ENCODE measurements at regions not wholly inside any gene's neighbourhood (a gene's known extent, or its start where the extent isn't known, plus 50 kb on each side); places are given as distances from the start of the nearest gene placed in this dataset.
"Not testable (repeated sequence)": the region's sequence is repeated elsewhere in the genome, so short reads cannot be mapped to it uniquely, and the experiment has no call there.

- FAIRE-seq: no peak
Observed at GRCh38 chr14:29982171-29982570, 54.5 kb upstream of the PRKD1 start.

- FAIRE-seq: no peak
Observed at GRCh38 chr14:29982993-29983392, 55.3 kb upstream of the PRKD1 start.

DNA sequence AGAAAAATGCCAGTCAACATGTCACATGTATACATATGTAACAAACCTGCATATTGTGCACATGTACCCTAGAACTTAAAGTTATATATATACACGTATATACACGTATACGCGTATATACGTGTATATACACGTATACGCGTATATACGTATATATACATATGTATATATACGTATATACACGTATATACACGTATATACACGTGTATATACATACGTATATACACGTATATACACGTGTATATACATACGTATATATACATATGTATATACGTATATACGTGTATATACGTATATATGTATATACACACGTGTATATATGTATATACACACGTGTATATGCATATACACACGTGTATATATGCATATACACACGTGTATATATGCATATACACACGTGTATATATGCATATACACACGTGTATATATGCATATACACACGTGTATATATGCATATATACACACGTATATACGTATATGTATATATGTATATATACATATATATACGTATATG is 62.8 kb upstream of the PRKD1 start:
- FAIRE-seq: not testable (repeated sequence)

DNA sequence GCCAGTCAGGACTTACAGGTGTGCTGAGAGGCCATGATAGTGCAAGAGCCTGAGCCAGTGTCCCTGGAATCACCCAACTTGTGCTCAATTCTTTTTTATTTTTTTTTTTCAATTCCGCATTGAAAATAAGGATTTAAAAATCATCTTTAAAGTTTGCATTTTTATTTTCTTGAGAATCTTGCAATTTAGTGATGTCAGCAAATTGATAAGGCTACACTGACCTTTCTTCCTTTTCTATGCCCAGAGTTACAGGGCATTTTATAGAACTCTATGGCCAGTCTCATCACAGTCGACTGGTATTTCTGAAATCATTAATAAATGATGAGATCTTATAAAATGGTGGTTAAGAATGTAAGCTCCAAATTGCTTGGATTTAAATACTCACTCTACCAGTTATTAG is 63.3 kb upstream of the PRKD1 start:
- no peak for FAIRE-seq

GRCh38 chr14:29993143-29993542 is 65.5 kb upstream of the PRKD1 start:
- FAIRE-seq: no peak

DNA sequence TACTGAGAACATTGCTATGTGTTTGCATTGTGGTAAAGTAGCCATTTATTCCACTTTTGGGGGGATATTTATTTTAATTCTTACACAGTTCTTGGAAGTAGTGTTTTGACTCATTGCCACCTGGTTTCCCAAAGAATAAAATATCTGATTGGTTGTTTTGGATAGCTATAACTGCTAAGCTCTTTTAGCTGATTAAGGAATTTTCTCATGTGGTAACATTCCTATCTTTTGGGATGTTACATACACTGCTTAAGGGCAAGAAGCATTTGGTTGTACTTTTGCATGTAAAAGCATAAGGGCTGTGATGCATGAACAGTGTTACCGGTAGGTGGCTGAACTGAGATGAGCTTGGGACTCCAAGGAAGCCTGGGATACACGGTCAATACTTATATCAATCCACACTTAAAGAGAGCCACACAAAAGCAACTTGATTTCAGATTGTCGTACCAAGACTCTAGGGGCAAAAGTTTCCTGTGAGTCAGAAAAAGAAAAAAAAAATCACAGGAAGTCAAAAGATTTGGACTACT is 71.4 kb upstream of the PRKD1 start:
- no peak for FAIRE-seq

GRCh38 chr14:30002859-30003258 is 75.2 kb upstream of the PRKD1 start:
- FAIRE-seq: no peak

GRCh38 chr14:30005114-30005808 is 77.6 kb upstream of the PRKD1 start:
- FAIRE-seq: no peak

- no peak for FAIRE-seq
Observed at GRCh38 chr14:30006695-30007094, 79.0 kb upstream of the PRKD1 start.

DNA sequence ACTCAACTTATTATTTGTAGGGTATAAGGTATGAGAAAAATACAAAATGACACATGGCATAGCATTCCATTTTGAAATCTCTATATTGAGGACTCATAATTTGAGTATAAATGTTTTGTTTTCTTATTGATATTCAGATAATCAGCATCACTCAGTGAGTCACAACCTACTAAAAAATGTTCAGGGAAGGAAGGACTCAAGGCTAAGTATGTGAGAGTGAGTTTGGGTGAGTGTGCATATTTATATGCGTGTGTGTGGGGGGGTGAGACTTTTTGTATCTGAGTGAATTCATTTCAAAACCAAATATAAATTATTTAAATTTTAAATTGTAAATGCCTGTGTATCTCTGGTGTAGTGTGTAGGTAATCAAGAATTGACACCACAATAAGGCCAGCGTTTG is 87.8 kb upstream of the PRKD1 start:
- no peak for FAIRE-seq

DNA sequence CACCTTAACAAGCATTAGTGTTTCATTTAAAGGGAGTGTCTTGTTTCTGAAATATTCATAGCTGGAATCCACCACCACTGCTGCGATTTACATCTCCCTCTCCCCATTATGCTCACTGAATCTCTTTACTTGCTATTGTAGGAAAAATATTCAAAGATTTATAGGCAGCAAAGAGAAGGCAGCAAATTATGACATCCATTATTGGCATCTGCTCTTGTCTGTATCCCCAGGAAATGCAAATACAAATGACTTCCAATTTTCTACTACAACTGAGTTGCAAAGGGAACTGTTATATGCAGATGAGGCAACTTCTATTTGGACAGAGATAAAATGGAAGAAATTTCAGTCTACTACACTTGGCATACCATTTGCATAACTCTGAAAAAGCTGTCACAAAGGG is 88.4 kb upstream of the PRKD1 start:
- no peak for FAIRE-seq

DNA sequence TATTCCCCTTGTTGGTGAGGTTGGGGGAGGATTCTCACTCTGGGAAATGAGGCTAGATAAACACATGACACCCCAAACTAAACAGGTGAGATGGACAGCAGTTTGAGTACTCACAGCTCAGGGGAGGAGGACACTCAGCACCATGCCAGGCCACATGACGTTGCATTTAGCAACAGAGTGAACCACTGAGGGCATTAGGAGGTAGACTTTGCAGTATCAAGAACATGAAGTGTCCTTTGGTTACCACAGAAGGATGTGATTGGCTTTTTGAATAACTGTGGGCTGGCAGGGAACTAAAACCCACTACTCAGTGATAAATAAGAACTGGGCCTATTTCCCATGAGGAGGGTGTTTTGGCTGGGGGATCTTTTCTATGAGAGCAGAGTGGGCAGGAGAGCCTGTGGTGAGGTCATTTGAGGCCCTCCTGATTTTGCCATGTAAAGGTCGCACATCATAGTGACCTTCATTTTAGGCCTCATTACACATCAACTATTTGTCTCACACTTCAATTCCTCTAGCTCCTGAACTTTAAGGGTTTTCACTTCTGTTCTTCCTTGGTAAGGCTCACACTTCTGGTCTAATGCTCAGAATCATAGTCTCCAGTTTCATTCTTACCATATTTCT is 89.8 kb upstream of the PRKD1 start:
- no peak for FAIRE-seq

DNA sequence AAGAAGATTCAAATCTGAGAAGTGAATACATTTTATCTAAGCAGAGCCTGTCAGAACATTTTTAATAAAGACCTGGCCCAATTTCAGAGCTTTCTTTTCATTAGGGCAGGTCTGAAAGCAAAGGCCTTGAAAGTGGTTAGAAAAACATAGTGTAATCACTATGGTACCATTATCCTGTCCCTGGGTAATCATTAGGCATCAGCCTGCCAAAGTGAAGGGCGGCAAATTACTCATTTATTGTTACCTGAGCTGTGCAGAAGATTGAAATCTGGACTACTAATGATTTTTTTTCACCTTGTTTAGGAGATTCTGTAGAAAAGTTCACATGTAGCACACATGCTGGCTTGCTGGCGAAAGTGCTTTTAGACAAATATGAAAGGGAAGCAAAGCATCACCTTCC is 92.6 kb upstream of the PRKD1 start:
- FAIRE-seq: no peak

- no peak for FAIRE-seq
Observed at GRCh38 chr14:30020687-30021086, 93.0 kb upstream of the PRKD1 start.

DNA sequence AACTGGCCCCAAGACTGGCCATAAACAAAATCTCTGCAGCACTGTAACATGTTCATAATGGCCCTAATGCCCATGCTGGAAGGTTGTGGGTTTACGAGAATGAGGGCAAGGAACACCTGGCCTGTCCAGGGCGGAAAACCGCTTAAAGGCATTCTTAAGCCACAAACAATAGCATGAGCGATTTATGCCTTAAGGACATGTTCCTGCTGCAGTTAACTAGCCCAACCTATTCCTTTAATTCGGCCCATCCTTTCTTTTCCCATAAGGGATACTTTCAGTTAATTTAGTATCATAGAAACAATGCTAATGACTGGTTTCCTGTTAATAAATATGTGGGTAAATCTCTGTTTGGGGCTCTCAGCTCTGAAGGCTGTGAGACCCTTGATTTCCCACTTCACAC is 95.7 kb upstream of the PRKD1 start:
- FAIRE-seq: not testable (repeated sequence)

DNA sequence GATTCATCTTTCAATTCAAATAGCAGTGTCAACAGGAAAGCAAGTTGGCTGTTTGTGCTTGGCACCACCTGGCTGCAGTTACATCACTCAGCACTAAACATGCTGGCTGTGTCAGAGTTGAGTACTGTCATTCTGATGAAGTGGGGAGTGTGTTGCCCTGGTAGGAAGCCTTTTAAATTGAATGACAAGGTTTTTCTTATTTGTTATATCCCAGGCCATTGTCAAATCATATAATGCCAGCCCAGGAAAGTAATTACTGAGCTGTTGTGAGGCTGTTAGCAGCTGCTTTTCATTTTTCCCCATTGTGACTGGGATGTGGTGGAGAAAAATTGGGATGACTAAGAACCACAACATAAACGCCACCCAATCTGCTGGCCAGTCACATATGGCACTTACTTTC is 106.5 kb upstream of the PRKD1 start:
- FAIRE-seq: no peak

- FAIRE-seq: no peak
Observed at GRCh38 chr14:30035361-30035760, 107.7 kb upstream of the PRKD1 start.

DNA sequence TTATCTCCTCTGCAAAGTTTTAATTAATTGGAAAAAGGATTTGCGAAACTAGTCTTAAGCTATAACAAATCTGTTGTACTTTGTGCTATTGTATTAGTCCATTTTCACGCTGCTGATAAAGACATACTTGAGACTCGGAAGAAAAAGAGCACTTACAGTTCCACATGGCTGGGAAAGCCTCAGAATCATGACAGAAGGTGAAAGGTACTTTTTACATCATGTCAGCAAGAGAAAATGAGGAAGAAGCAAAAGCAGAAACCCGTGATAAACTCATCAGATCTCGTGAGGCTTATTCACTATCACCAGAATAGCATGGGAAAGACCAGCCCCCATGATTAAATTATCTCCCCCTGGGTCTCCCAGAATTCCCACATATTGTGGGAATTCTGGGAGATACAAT is 118.1 kb upstream of the PRKD1 start:
- no peak for FAIRE-seq

DNA sequence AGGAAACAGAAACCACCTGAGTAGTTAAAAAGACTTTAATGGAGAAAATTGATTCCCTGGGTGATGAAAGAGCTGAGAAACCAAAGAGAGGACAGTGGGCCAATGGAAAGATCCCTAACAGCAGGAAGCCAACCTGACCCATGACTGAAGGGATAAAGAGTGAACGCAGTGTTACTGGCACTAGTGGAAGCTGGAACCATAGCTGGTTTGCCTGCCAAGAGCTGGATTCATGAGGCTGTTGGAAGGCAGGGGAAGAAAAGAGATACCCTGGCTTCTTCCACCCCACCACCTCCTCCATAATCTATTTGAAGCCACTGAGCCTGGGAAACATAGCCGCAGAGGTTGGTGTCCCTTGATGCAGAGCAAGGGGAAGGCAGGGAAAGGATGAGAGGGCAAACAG is 125.5 kb upstream of the PRKD1 start:
- FAIRE-seq: no peak

DNA sequence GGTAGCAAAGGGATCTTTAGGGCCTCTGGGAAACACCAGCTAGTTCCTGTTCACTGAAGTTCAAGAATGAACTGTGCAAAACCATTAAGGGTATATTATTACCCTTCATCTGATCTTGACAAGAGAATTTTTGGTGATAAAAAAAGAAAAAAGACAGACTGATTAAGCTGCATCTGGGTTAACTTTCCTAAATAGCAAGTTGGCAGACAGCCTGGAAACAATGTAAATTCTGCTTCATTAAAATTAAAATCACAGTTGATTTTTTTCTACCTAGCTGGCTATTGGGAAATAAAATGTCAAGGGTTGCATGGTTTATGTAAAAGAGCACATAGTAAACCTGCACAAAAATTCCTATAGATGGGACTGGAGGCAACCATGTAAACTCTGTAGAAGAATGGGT is 126.6 kb upstream of the PRKD1 start:
- no peak for FAIRE-seq

- FAIRE-seq: no peak
Observed at GRCh38 chr14:30058401-30058800, 130.8 kb upstream of the PRKD1 start.

- no peak for FAIRE-seq
Observed at GRCh38 chr14:30063746-30064145, 136.1 kb upstream of the PRKD1 start.

- FAIRE-seq: no peak
Observed at GRCh38 chr14:30064454-30064853, 136.8 kb upstream of the PRKD1 start.

GRCh38 chr14:30069536-30069935 is 141.9 kb upstream of the PRKD1 start:
- FAIRE-seq: no peak
